Stimulated activated naive B cell treated with anti-CD40 and anti-IgM and Interleukin-4, amounts not matched to agents 10 μg/mL and 1 μg/mL and 100 μg/mL, for 72 hours (primary cell): ENCODE measurements at regions not wholly inside any gene's neighbourhood (a gene's known extent, or its start where the extent isn't known, plus 50 kb on each side); places are given as distances from the start of the nearest gene placed in this dataset.

Experiments used
- ATAC-seq, 2 donors: fragments of 150-1000 bp; cut with Tn5 transposase; replicated peaks; 2 replicates each; pipeline ENCODE4 v1.10.0; 2021; ENCODE audit warnings: moderate library complexity in 1 of 2
- DNase-seq: peaks from one replicate; pipeline ENCODE4 v3.0.0; 2021
- H3K27ac Mint-ChIP-seq: one replicate; pipeline ENCODE4 v1.8.0; 2022; ENCODE audit warnings: mild to moderate bottlenecking, mixed read lengths
- H3K27me3 Mint-ChIP-seq, 2 donors: one replicate each; pipeline ENCODE4 v1.8.0; 2022; ENCODE audit warnings: mixed read lengths in 2 of 2
- H3K36me3 Mint-ChIP-seq, 2 donors: one replicate each; pipeline ENCODE4 v1.8.0; 2022; ENCODE audit warnings: mixed read lengths in 2 of 2, mild to moderate bottlenecking in 1 of 2
- H3K4me1 Mint-ChIP-seq, 2 donors: one replicate each; pipeline ENCODE4 v1.8.0; 2022; ENCODE audit warnings: mixed read lengths in 2 of 2, mild to moderate bottlenecking in 1 of 2
- H3K4me3 Mint-ChIP-seq, 2 donors: one replicate each; pipeline ENCODE4 v1.8.0; 2022; ENCODE audit warnings: mild to moderate bottlenecking in 2 of 2, mixed read lengths in 2 of 2, moderate library complexity in 1 of 2
- H3K9me3 Mint-ChIP-seq, 2 donors: one replicate each; pipeline ENCODE4 v1.8.0; 2022; ENCODE audit warnings: mixed read lengths in 2 of 2, mild to moderate bottlenecking in 1 of 2

- DNase-seq (no peak), ATAC-seq (no peak)
- Mint-ChIP-seq H3K27ac (no peak overlapping the region), H3K36me3 (no peaks in the 10 kb centered on the region), H3K4me3 (no peak overlapping the region), H3K27me3 (peaks cover 11 to 21% of the 10 kb centered on the region in 2 donors), H3K4me1 (peaks cover 6 to 10% of the 10 kb centered on the region in 2 donors), H3K9me3 (no peaks in the 10 kb centered on the region)
These were observed 49.9 kb upstream of the ATP2B2 start for GRCh38 chr3:10555263-10555662.

GRCh38 chr3:10556312-10556711 is 50.9 kb upstream of the ATP2B2 start:
- peaks cover 6 to 10% of the 10 kb centered on the region in 2 donors for H3K4me1 Mint-ChIP-seq
- H3K9me3 Mint-ChIP-seq, result peaks cover 0 to 2% of the 10 kb centered on the region in 2 donors
- no peak for DNase-seq
- no peak overlapping the region for H3K27ac Mint-ChIP-seq
- ATAC-seq, result no peak
- H3K4me3 Mint-ChIP-seq, result no peak overlapping the region
- no peaks in the 10 kb centered on the region for H3K36me3 Mint-ChIP-seq
- peaks cover 17 to 30% of the 10 kb centered on the region in 2 donors for H3K27me3 Mint-ChIP-seq

DNA sequence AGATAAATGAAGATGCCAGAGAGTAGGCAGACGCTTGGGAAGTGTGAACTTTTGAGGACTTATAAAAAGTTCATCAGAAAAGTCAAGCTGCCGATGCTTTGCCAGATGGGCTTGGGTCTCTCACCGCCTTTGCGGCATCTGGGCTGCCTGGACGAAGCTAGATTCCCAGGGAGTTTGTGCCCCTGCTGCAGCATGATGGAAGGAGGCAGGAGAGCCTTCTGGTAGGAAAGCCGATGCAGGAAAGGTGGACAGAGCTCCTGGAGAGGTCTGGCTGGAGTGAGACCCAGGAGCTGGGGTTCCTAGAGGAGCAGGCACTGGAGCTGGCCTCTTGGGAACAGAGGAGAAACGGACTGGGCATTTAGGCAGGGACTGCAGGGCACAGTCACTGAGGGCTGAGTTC is 51.9 kb upstream of the ATP2B2 start:
- peaks cover 0 to 2% of the 10 kb centered on the region in 2 donors for H3K9me3 Mint-ChIP-seq
- no peak for DNase-seq
- no peak overlapping the region for H3K4me3 Mint-ChIP-seq
- H3K36me3 Mint-ChIP-seq, result no peaks in the 10 kb centered on the region
- peaks cover 8 to 11% of the 10 kb centered on the region in 2 donors for H3K4me1 Mint-ChIP-seq
- ATAC-seq, result no peak
- peaks cover 24 to 30% of the 10 kb centered on the region in 2 donors for H3K27me3 Mint-ChIP-seq
- H3K27ac Mint-ChIP-seq, result no peak overlapping the region

- H3K27me3 Mint-ChIP-seq, result peaks cover 25 to 30% of the 10 kb centered on the region in 2 donors
- peaks cover 5 to 6% of the 10 kb centered on the region in 2 donors for H3K4me1 Mint-ChIP-seq
- no peaks in the 10 kb centered on the region for H3K36me3 Mint-ChIP-seq
- no peak overlapping the region for H3K4me3 Mint-ChIP-seq
- ATAC-seq, result peak; percentile 31 to 51
- no peak for DNase-seq
- H3K27ac Mint-ChIP-seq, result no peak overlapping the region
- peaks cover 0 to 2% of the 10 kb centered on the region in 2 donors for H3K9me3 Mint-ChIP-seq
These were observed 52.5 kb upstream of the ATP2B2 start for GRCh38 chr3:10557781-10558373.

DNA sequence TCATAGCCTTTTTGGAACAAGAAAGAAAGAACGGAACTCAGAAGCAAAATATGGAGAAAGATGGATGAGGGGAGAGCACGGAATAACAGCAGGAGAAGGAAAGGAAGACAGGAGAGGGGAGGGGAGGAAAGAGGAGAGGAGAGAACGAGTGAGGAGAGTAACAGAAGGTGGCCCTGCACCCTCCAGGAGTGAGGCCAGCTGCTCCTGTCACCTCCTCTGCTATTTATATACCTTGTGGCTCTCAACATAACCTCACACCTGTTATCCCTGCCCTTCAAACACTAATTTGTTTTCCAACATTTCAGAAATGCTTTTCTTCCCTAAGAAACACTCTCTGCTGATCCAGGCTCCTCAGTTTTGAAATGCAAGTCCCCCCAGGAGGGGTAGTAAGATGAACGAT is 53.4 kb upstream of the ATP2B2 start:
- Mint-ChIP-seq H3K27ac (no peak overlapping the region), H3K4me3 (no peak overlapping the region), H3K27me3 (peaks cover 26 to 32% of the 10 kb centered on the region in 2 donors), H3K4me1 (peaks cover 5 to 6% of the 10 kb centered on the region in 2 donors), H3K36me3 (no peaks in the 10 kb centered on the region), H3K9me3 (peaks cover 0 to 2% of the 10 kb centered on the region in 2 donors)
- ATAC-seq, result no peak
- no peak for DNase-seq

GRCh38 chr3:10560060-10560861 is 54.9 kb upstream of the ATP2B2 start:
- Mint-ChIP-seq H3K27ac (no peak overlapping the region), H3K27me3 (peaks cover 40 to 42% of the 10 kb centered on the region in 2 donors), H3K36me3 (no peaks in the 10 kb centered on the region), H3K4me3 (no peak overlapping the region), H3K9me3 (peaks cover 0 to 3% of the 10 kb centered on the region in 2 donors), H3K4me1 (peaks cover 5 to 6% of the 10 kb centered on the region in 2 donors)
- DNase-seq (no peak), ATAC-seq (no peak)

GRCh38 chr3:10561162-10561945 is 56.0 kb upstream of the ATP2B2 start:
- Mint-ChIP-seq H3K27me3 (peaks cover 45 to 50% of the 10 kb centered on the region in 2 donors), H3K9me3 (peaks cover 0 to 3% of the 10 kb centered on the region in 2 donors), H3K27ac (no peak overlapping the region), H3K36me3 (no peaks in the 10 kb centered on the region), H3K4me1 (peaks cover 5 to 6% of the 10 kb centered on the region in 2 donors), H3K4me3 (no peak overlapping the region)
- no peak for DNase-seq
- no peak for ATAC-seq

GRCh38 chr3:10561946-10562560 is 56.7 kb upstream of the ATP2B2 start:
- Mint-ChIP-seq H3K9me3 (peaks cover 0 to 3% of the 10 kb centered on the region in 2 donors), H3K4me1 (peaks cover 5 to 6% of the 10 kb centered on the region in 2 donors), H3K4me3 (no peak overlapping the region), H3K36me3 (no peaks in the 10 kb centered on the region), H3K27ac (no peak overlapping the region), H3K27me3 (peaks cover 47 to 49% of the 10 kb centered on the region in 2 donors)
- ATAC-seq, result no peak
- DNase-seq, result no peak

DNA sequence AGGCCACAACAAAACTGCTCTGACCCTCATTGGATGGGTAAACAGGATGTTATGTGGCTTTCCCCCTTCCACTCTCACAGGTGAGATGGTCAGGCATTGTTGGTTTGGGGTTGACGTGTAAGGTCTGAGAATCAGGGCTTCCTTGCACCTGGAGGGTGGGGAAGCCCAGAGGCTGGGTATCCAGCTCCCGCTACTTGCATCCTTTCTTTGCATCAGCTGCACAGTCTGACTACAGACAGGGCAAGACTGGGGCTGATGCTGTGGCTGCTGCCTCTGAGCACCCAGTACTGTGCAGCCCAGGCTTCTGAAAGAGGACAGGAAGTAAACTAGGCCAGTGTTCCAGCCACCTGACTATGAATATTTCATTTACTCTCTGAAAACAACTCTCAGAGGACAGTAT is 58.0 kb upstream of the ATP2B2 start:
- H3K36me3 Mint-ChIP-seq, result no peaks in the 10 kb centered on the region
- no peak overlapping the region for H3K4me3 Mint-ChIP-seq
- no peak overlapping the region for H3K27ac Mint-ChIP-seq
- H3K4me1 Mint-ChIP-seq, result peaks cover 5 to 6% of the 10 kb centered on the region in 2 donors
- H3K27me3 Mint-ChIP-seq, result peaks cover 40 to 53% of the 10 kb centered on the region in 2 donors
- peaks cover 0 to 3% of the 10 kb centered on the region in 2 donors for H3K9me3 Mint-ChIP-seq
- peak; percentile 38 to 53 for ATAC-seq
- DNase-seq, result no peak

GRCh38 chr3:10565814-10566213 is 60.4 kb upstream of the ATP2B2 start:
- Mint-ChIP-seq H3K36me3 (no peaks in the 10 kb centered on the region), H3K4me1 (peaks cover 5 to 6% of the 10 kb centered on the region in 2 donors), H3K9me3 (peaks cover 0 to 3% of the 10 kb centered on the region in 2 donors), H3K27me3 (peaks cover 46 to 56% of the 10 kb centered on the region in 2 donors), H3K4me3 (no peak overlapping the region), H3K27ac (no peak overlapping the region)
- ATAC-seq, result no peak
- DNase-seq, result no peak

- Mint-ChIP-seq H3K9me3 (peaks cover 0 to 1% of the 10 kb centered on the region in 2 donors), H3K4me3 (no peak overlapping the region), H3K36me3 (no peaks in the 10 kb centered on the region), H3K4me1 (peaks cover 5 to 6% of the 10 kb centered on the region in 2 donors), H3K27me3 (peaks cover 48 to 58% of the 10 kb centered on the region in 2 donors), H3K27ac (no peak overlapping the region)
- ATAC-seq (no peak), DNase-seq (no peak)
These were observed 61.1 kb upstream of the ATP2B2 start for GRCh38 chr3:10566451-10566850.

GRCh38 chr3:10568549-10568948 is 63.2 kb upstream of the ATP2B2 start:
- Mint-ChIP-seq H3K27me3 (peaks cover 54 to 60% of the 10 kb centered on the region in 2 donors), H3K36me3 (no peaks in the 10 kb centered on the region), H3K4me1 (no peaks in the 10 kb centered on the region), H3K4me3 (no peak overlapping the region), H3K27ac (no peak overlapping the region), H3K9me3 (peaks cover 0 to 6% of the 10 kb centered on the region in 2 donors)
- ATAC-seq (no peak), DNase-seq (no peak)

GRCh38 chr3:10570196-10570946 is 65.0 kb upstream of the ATP2B2 start:
- Mint-ChIP-seq H3K4me3 (no peak overlapping the region), H3K9me3 (peaks cover 0 to 4% of the 10 kb centered on the region in 2 donors), H3K27ac (no peak overlapping the region), H3K36me3 (no peaks in the 10 kb centered on the region), H3K27me3 (peaks cover 43 to 53% of the 10 kb centered on the region in 2 donors), H3K4me1 (no peaks in the 10 kb centered on the region)
- no peak for ATAC-seq
- no peak for DNase-seq
